Activated CD8-positive, alpha-beta memory T cell treated with anti-CD3 and anti-CD28 coated beads for 36 hours (primary cell): ENCODE measurements at regions not wholly inside any gene's neighbourhood (a gene's known extent, or its start where the extent isn't known, plus 50 kb on each side); places are given as distances from the start of the nearest gene placed in this dataset.
"Not testable (repeated sequence)": the region's sequence is repeated elsewhere in the genome, so short reads cannot be mapped to it uniquely, and the experiment has no call there.

Experiments used
- CTCF ChIA-PET: fragments of 350-600 bp; sonication (Branson Sonifier 250); formaldehyde crosslinking; loops from one replicate; lab custom pipeline; 2021; ENCODE audit warnings: antibody characterized with exemption; lab: Charles Lee
- POLR2A ChIA-PET: fragments of 350-600 bp; sonication (Branson Sonifier 250); formaldehyde crosslinking; loops from one replicate; lab custom pipeline; 2021; ENCODE audit warnings: antibody characterized with exemption; lab: Charles Lee

DNA sequence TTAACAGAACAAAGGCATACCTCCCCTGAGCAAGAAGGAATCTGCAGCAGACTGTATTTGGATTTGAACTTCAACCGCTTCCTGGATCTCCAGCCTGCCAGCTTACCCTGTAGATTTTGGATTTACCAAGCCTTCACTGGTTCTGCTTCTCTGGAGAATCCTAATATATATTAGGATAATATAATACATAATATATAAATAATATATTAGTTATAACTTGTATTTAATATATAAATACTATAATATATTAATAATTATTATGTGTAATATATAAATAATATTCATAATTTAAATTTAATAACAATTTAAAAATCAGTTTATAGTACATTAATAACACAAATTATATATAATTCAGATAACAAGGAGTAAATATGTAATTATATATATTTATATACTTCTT, 121.4 kb downstream of the COX18 start:
- ChIA-PET CTCF (interaction anchor here (0.6 kb wide), 1 partner anchor 231 kb away, joined by 4 read pairs; no protein-coding TSS in a partner anchor), POLR2A (no interaction called here)

- POLR2A ChIA-PET = no interaction called here
- CTCF ChIA-PET = no interaction called here
Observed at GRCh38 chr4:72945719-72946336, 123.7 kb downstream of the COX18 start.

GRCh38 chr4:72942565-72942964, 127.0 kb downstream of the COX18 start:
- ChIA-PET CTCF (no interaction called here), POLR2A (no interaction called here)

DNA sequence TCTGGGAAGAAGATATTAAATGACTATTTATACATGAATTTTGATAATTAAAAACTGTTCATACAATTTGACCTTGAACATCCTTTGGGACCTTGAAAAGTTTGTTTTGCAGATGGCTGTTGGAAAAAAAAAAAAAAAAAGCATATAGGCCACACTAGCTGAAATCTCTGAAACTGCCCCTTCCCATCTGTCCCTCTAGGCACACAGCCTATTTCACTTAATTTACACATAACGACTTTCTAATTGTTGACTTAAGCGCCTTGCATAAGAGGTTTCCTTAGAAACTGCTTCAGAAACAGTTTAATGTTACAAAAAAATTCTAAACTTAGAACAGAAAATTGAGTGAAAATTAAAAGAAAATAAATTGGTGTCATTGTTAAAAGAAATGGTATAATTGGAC, 131.0 kb downstream of the COX18 start:
- ChIA-PET POLR2A (no interaction called here), CTCF (no interaction called here)

DNA sequence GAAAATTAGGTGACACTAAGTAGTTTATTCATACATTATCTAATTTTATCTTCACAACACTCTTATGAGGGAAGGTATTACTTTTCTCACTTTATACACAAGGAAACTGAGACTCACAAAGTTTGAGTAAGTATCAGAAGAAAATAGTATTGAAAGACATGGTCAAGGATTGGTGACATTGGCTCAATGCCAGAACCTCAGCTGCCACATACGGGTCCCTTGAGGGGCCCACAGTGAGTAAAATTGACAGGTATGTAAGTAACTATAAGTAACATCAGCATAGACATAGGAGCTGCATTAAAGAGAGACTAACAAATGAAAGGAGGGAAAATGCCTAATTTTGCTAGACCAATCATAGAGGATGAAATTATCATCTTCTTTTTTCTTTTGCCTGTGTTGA, 134.1 kb downstream of the COX18 start:
- ChIA-PET POLR2A (no interaction called here), CTCF (no interaction called here)

GRCh38 chr4:72933029-72933428, 136.5 kb downstream of the COX18 start:
- CTCF ChIA-PET = no interaction called here
- POLR2A ChIA-PET = no interaction called here

DNA sequence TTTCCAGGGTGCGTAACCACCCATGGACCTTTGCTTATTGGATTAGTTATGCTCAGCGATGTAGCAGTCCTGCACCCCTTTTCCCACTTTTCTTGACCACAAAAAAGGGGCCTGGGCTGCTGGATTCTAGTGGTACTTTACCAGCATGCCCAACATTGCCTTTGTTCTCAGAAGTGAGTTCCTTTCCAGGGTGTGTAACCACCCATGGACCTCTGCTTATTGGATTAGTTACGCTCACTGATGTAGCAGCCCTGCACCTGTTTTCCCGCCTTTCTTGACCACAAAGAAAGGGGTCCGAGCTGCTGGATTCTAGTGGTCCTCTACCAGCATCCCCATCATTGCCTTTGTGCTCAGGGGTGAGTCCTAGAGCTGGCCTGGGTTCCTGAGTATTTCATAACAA, 138.2 kb downstream of the COX18 start:
- ChIA-PET POLR2A (no interaction called here), CTCF (no interaction called here)

DNA sequence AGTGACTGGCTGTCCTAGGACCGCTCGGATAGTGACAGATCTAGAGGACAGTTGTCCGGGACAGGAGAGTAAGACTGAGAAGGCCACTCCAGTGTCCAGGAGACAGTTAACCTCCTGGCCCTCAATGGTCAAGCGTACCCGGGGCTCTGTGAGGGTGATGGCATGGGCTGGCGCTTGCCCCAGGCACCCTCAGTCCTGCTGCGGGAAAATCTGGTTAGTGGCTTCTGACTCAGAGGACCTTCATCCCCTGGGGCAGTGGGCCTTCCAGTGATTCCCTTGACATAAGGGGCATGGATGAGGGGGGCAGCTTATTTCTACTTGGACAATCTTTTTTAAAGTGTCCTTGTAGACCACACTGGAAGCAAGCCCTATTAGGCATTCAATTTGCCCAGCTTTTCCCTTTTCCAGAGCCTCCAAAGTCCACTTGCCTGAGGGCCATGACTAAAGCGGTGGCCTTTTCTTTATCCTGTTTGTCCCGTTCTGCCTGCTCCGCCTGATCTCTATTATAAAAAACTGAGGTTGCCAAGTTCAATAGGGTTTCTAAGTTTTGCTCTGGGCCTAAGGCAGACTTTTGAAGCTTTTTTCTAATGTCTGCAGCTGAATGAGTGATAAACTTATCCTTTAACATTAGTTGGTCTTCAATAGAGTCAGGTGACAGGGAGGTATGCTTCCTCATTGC, 139.8 kb downstream of the COX18 start:
- POLR2A ChIA-PET, CTCF ChIA-PET: not testable (repeated sequence)

GRCh38 chr4:72924814-72925213, 144.7 kb downstream of the COX18 start:
- POLR2A ChIA-PET = no interaction called here
- CTCF ChIA-PET = no interaction called here

GRCh38 chr4:72919937-72920336, 149.6 kb downstream of the COX18 start:
- ChIA-PET CTCF (no interaction called here), POLR2A (no interaction called here)

DNA sequence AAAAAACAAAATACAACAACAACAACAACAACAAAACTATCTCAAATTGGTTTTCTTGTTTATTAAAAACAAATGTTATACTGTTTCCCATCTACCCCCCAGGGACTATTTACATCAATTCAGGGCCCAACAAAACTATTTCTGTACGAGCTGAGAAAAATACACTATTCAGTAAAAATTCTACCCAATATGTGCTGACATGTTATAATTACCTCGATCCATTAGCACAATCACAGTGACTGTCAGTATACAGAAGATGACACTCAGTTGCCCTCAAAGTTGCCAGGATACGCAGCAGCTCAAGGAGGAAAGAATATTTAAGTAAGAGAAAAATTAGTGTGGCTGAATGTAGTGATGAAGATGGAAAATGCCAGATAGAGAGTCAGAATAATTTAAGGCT, 150.1 kb downstream of the COX18 start:
- POLR2A ChIA-PET = no interaction called here
- CTCF ChIA-PET = no interaction called here

- ChIA-PET CTCF (no interaction called here), POLR2A (no interaction called here)
Observed at GRCh38 chr4:72918362-72918761, 151.2 kb downstream of the COX18 start.

DNA sequence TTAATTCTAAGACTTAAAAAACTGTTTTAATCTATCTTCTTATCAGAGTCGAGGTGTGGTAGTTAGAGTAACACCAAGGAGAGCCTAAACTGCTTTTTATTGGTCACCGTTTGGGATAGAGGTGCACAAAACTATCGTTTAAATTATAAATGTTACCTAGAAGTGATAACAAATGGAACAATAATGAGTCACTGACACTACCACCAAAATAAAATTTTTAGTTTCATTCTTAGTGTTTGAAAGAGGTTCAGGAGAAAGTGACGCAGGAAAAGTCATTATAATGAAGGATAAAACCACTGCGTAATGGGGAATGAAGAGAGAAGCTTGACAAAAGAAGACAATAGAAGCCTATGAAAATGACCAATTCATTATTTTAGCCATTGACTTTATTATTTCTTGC, 158.2 kb downstream of the COX18 start:
- POLR2A ChIA-PET = no interaction called here
- CTCF ChIA-PET = no interaction called here

- ChIA-PET POLR2A (no interaction called here), CTCF (no interaction called here)
Observed at GRCh38 chr4:72909461-72909860, 160.1 kb downstream of the COX18 start.

DNA sequence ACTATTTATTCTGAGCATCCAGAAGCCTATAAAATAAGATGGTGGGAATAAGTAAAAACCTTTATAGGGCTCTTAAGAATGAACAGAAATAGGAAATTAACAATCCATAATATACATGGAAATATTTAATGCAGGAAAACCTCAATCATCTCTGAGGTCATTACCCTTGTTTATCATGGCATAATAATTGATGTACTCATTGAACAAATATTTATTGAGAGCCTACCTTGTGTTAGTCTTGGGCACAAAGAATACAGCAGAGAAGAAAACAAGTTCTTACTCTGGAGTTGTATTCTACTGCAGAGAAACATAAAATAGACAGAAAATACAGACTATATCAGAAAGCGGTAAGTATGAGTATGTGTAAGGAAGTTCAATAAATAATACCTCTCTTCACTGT, 167.2 kb downstream of the COX18 start:
- CTCF ChIA-PET = no interaction called here
- POLR2A ChIA-PET = no interaction called here

DNA sequence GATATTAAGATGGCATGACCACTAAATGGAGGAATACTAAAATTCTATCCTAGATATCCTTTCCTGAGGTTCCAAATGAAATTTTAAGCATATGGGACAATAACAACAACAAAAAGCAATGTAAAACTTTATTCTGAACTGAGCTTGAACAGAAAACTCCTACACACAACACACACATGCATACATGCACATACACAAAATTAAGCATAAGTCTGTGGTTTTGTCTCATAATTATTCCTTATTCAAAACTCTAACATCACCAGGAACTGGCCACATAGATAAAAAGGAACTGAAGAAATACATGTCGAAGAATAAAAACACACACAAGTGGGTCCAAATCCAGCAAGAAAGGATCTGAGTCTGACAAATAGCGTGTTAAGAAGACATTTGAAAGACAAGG, 168.0 kb downstream of the COX18 start:
- CTCF ChIA-PET = no interaction called here
- POLR2A ChIA-PET = no interaction called here

- CTCF ChIA-PET = no interaction called here
- POLR2A ChIA-PET = no interaction called here
Observed at GRCh38 chr4:72900952-72901351, 168.6 kb downstream of the COX18 start.

- CTCF ChIA-PET = no interaction called here
- POLR2A ChIA-PET = no interaction called here
Observed at GRCh38 chr4:72899621-72900020, 169.9 kb downstream of the COX18 start.

DNA sequence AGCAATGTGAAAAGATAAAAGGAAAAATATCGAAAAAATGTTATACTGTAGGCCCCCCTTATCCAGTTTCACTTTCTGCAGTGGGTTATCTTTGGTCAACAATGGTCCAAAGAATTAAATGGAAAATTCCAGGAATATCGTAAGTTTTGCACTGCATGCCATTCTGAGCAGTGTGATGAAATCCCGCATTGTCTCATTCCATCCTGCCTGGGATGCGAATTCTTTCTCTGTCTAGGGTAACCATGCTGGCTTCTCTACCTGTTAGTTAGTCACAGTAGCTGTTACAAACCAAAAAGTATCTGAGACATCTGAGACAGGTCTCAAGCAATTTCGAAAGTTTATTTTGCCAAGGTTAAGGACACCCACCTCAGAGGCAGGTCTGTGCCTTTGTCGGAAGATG, 170.3 kb downstream of the COX18 start:
- CTCF ChIA-PET = no interaction called here
- POLR2A ChIA-PET = no interaction called here

- POLR2A ChIA-PET = no interaction called here
- CTCF ChIA-PET = no interaction called here
Observed at GRCh38 chr4:72896515-72896914, 173.0 kb downstream of the COX18 start.

DNA sequence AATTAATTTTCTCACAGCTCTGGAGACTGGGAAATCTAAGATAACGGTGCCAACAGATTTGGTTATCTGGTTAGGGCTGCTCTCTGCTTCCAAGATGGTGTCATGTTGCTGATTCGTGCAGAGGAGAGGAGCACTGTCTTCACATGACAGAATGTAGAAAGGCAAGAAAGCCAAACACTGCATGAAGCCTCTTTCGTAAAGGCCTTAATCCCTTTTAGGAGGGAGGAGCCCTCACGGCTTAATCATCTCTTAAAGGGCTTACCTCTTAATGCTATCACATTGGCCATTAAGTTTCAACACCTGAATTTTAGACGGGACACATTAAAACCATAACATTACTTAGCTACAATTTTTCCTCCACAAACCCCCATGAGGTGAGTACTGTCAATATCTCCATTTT, 174.1 kb downstream of the COX18 start:
- ChIA-PET CTCF (no interaction called here), POLR2A (no interaction called here)
